Natural killer cell treated with Interleukin-12 subunit alpha and Interleukin-12 subunit beta and Interleukin-15 and Interleukin-18, amount 100 ng/mL, for 72 hours (primary cell): ENCODE measurements at regions not wholly inside any gene's neighbourhood (a gene's known extent, or its start where the extent isn't known, plus 50 kb on each side); places are given as distances from the start of the nearest gene placed in this dataset.

ENCODE experiments used
- ATAC-seq, 2 donors: fragments of 150-1000 bp; cut with Tn5 transposase in 1 of 2; sonication (Bioruptor Pico), chemical (Tn5 transposase) in 1 of 2; 2 replicates each; pipeline ENCODE4 v1.10.0; 2021
- DNase-seq: peaks from one replicate; pipeline ENCODE4 v3.0.0; 2022; ENCODE audit warnings: low spot score
- H3K27ac Mint-ChIP-seq, 2 donors: 1 replicate in 1 of 2; 2 replicates in 1 of 2; pipeline ENCODE4 v1.8.0; 2022; ENCODE audit warnings: mixed read lengths in 2 of 2, mild to moderate bottlenecking in 1 of 2, moderate library complexity in 1 of 2
- H3K27me3 Mint-ChIP-seq, 2 donors: 1 replicate in 1 of 2; 2 replicates in 1 of 2; pipeline ENCODE4 v1.8.0; 2022; ENCODE audit warnings: mixed read lengths in 2 of 2
- H3K36me3 Mint-ChIP-seq: one replicate; pipeline ENCODE4 v1.8.0; 2022; ENCODE audit warnings: mixed read lengths
- H3K4me1 Mint-ChIP-seq, 2 donors: 1 replicate in 1 of 2; 2 replicates in 1 of 2; pipeline ENCODE4 v1.8.0; 2022; ENCODE audit warnings: low read depth in 2 of 2, mixed read lengths in 2 of 2, mild to moderate bottlenecking in 1 of 2
- H3K4me3 Mint-ChIP-seq: one replicate; pipeline ENCODE4 v1.8.0; 2022; ENCODE audit warnings: mixed read lengths
- H3K9me3 Mint-ChIP-seq: 2 replicates; pipeline ENCODE4 v1.8.0; 2022; ENCODE audit warnings: mixed read lengths

DNA sequence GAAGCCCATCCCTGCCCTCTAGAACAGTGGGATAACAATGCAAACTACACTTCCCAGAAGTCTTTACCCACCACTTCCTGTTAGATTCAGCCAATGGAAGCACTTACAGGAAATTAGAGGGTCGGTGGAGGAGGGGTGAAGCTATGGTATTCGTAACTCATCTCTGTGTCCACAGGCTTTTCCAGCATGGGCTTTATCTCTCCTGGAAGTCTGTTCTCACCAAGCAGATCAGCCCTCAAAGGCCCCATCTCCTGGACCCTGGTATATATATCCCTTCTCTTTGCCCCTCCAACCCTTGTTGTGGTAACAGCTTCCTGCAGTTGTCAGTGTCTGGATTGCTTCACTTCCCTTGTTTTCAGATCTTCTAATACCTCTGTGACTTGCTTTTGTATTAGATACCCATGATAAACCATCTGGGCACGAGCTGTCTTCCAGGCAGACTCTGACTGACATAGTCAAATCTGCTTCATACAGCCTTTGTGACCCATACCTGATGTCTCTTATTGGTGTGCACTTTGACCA is 475.0 kb upstream of the POU3F3 start:
- Mint-ChIP-seq H3K4me3 (peak overlapping the region; percentile 75), H3K9me3 (peaks cover 5% of the 10 kb centered on the region), H3K27ac (peak overlapping the region in 1 of 2 donors; percentile 60), H3K27me3 (peaks cover 0 to 2% of the 10 kb centered on the region in 2 donors), H3K36me3 (peaks cover 7% of the 10 kb centered on the region), H3K4me1 (peaks cover 0 to 13% of the 10 kb centered on the region in 2 donors)
- DNase-seq (no peak), ATAC-seq (peak; percentile 48 to 65)

DNA sequence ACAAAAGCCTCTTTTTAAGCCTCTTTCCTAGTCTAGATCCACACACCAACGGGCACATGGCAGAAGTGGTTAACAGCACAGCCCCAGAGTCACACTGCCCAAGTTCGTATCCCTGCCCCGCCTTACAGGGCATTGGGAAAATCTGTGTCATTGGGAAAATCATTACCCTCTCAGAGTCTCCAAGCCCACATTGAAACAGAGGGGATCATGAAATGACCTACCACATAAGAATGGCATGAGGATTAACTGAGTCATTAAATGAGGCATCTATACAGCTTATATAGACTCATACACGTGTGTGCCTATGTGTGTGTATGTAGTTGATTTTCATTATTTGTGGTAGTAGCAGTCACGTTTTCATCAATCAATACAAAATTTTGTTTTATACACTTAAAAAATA is 469.0 kb upstream of the POU3F3 start:
- Mint-ChIP-seq H3K4me1 (peaks cover 0 to 4% of the 10 kb centered on the region in 2 donors), H3K27ac (no peak overlapping the region), H3K27me3 (peaks cover 0 to 8% of the 10 kb centered on the region in 2 donors), H3K36me3 (peaks cover 4% of the 10 kb centered on the region), H3K4me3 (no peak overlapping the region), H3K9me3 (peaks cover 5% of the 10 kb centered on the region)
- DNase-seq (no peak), ATAC-seq (no peak)

DNA sequence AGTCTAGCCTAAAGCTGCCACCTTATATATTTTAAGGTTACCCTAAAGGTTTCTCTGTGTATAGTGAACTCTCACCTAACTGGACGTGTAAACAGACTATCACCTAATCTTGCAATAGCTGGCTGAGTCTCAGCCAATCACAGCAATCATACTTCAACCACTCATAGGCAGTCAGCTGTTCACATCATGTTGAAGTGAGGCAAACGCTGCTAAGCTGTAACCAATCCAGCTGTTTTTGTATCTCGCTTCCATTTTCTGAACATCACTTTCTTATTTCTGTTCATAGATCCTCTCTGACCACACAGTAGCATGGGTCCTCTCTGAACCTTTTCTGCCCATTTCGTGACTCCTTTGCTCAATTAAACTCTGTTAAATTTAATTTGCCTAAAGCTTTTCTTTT is 468.2 kb upstream of the POU3F3 start:
- H3K4me1 Mint-ChIP-seq: no peaks in the 10 kb centered on the region
- peaks cover 3% of the 10 kb centered on the region for H3K9me3 Mint-ChIP-seq
- no peak overlapping the region for H3K27ac Mint-ChIP-seq
- DNase-seq (no peak), ATAC-seq (no peak)
- H3K27me3 Mint-ChIP-seq: peaks cover 0 to 5% of the 10 kb centered on the region in 2 donors
- no peak overlapping the region for H3K4me3 Mint-ChIP-seq
- no peaks in the 10 kb centered on the region for H3K36me3 Mint-ChIP-seq

DNA sequence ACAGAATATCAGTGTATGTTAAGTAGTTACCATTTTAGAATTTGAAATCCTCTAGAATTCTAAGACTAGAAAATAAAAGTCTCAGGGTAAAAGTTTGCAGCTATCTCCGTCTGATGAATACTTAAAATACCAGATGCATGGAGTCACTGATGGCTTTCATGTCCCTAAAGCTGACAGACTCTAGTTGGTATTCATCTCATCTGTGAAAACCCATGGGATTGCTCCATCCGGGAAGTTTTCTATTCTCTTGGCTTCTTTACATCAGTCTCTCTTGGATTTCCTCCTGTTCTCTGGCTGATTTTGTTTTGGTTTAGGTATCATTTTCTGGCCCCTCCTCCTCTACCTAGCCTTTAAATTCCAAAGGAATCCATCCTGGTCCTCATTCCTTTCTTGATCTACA is 465.6 kb upstream of the POU3F3 start:
- Mint-ChIP-seq H3K4me1 (no peaks in the 10 kb centered on the region), H3K27me3 (peaks cover 0 to 5% of the 10 kb centered on the region in 2 donors), H3K4me3 (no peak overlapping the region), H3K27ac (no peak overlapping the region), H3K9me3 (peaks cover 3% of the 10 kb centered on the region), H3K36me3 (no peaks in the 10 kb centered on the region)
- no peak for DNase-seq
- ATAC-seq: no peak

DNA sequence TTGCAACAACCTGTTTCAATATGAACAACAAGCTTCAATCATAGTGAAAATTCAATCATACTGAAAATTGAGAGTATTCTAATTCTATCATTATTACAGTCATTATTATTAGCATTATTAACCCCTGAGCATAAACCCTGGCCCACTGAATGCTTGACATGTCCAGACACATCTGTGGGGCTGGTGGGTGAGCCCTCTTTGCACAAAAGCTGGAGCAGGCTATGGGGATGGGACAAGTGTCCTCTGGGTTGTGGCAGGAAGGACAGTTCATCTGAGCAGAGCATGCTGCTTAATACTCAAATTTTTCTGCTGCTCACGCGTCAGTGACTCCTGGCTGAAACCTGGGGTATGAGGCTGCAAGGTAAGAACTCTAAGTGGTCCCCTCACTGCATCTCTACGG is 451.1 kb upstream of the POU3F3 start:
- H3K4me1 Mint-ChIP-seq: no peaks in the 10 kb centered on the region

DNA sequence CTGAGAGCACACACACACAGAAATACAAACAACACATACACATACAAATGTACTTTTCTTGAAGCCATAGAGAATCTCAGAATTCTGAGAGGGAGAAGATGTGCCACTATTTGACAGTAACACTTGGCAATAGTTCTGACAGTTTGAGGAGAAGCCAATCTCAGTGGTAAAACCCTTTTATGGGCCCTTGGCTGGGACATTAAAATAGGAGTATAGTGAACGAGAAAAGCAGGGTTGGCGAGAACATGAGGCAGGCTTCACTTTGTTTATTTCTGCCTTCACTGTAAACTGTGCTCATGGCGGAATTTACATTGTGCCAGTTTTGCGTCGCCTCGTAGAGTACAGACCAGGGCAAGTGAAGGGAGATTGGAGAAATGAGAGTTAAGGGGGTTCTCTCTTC is 449.4 kb upstream of the POU3F3 start:
- H3K4me1 Mint-ChIP-seq: no peaks in the 10 kb centered on the region
- H3K9me3 Mint-ChIP-seq: no peaks in the 10 kb centered on the region
- no peak overlapping the region for H3K27ac Mint-ChIP-seq

More for the DNA sequence above, 451.1 kb upstream of the POU3F3 start:
- no peak overlapping the region for H3K27ac Mint-ChIP-seq
- DNase-seq: no peak
- H3K4me3 Mint-ChIP-seq: no peak overlapping the region
- no peak for ATAC-seq
- peaks cover 0 to 3% of the 10 kb centered on the region in 2 donors for H3K27me3 Mint-ChIP-seq
- no peaks in the 10 kb centered on the region for H3K36me3 Mint-ChIP-seq
- no peaks in the 10 kb centered on the region for H3K9me3 Mint-ChIP-seq

DNA sequence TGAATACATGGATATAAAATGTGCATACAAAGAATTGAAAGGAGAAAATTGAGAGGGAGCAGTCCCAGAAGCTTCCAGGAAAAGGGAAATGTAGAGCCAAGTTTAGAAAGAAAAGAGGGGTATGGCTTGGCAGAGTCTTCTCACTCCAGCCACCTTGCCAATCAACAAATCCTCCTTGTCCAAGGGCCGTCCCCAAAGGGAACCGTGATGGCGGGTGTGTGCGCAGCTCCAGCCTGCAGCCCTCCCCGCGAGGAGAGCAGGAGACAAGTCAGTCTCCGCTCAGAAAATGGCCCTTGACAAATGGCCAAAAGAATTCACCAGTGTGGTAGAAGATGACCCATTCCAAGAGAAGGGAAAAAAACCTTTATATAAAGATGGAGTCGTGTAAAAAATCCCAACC is 448.3 kb upstream of the POU3F3 start:
- Mint-ChIP-seq H3K36me3 (no peaks in the 10 kb centered on the region), H3K27me3 (peaks cover 0 to 3% of the 10 kb centered on the region in 2 donors), H3K4me1 (no peaks in the 10 kb centered on the region), H3K4me3 (no peak overlapping the region), H3K9me3 (no peaks in the 10 kb centered on the region), H3K27ac (no peak overlapping the region)
- ATAC-seq (no peak), DNase-seq (no peak)

More for the DNA sequence above, 449.4 kb upstream of the POU3F3 start:
- H3K36me3 Mint-ChIP-seq: no peaks in the 10 kb centered on the region
- DNase-seq (no peak), ATAC-seq (no peak)
- peaks cover 0 to 3% of the 10 kb centered on the region in 2 donors for H3K27me3 Mint-ChIP-seq
- no peak overlapping the region for H3K4me3 Mint-ChIP-seq

DNA sequence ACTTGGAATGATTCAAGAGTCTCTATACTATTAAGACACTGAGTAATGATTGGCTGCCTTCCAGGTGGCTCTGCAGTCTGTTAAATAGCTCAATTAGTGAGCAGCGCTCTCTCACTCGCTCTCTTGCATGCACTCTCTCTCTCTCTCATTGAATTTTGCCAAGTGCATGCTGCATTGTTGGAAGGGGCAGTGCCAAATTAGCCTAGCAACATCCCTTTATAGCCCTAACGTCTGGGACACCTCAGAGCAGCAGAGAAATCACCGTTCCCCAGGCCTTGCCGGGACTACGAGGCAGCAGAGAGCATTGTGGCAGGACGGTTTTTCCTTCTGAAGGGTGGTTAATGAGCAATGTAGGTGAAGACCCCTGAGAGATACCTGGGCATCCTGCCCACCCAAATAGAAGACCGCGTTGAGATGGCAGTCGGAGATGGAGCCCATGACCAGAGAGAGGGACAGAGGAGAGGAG is 447.6 kb upstream of the POU3F3 start:
- Mint-ChIP-seq H3K27me3 (peaks cover 0 to 3% of the 10 kb centered on the region in 2 donors), H3K9me3 (no peaks in the 10 kb centered on the region), H3K4me3 (no peak overlapping the region), H3K36me3 (no peaks in the 10 kb centered on the region), H3K4me1 (no peaks in the 10 kb centered on the region), H3K27ac (no peak overlapping the region)
- DNase-seq: no peak
- ATAC-seq: no peak

DNA sequence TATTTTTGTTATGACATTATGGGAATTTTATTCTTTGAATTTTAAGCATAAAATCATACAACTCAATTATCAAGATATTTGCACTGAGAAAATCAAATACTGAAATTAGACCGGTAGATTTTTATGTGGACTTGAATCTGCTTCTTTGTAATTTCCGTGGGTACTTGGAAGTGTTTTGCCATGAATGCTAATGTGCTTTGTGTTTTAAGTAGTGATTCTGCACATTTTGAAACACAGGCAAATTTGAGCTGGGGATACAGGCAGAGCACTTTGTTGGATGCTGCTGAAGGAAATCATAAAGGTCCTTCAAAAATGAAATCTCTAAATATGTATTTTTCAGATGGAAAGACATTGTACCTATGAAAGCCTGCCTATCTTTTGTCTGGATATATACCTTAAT is 446.3 kb upstream of the POU3F3 start:
- no peak overlapping the region for H3K4me3 Mint-ChIP-seq
- no peak for ATAC-seq
- no peaks in the 10 kb centered on the region for H3K36me3 Mint-ChIP-seq
- H3K4me1 Mint-ChIP-seq: no peaks in the 10 kb centered on the region
- H3K9me3 Mint-ChIP-seq: no peaks in the 10 kb centered on the region
- no peak overlapping the region for H3K27ac Mint-ChIP-seq
- H3K27me3 Mint-ChIP-seq: peaks cover 0 to 3% of the 10 kb centered on the region in 2 donors
- no peak for DNase-seq

DNA sequence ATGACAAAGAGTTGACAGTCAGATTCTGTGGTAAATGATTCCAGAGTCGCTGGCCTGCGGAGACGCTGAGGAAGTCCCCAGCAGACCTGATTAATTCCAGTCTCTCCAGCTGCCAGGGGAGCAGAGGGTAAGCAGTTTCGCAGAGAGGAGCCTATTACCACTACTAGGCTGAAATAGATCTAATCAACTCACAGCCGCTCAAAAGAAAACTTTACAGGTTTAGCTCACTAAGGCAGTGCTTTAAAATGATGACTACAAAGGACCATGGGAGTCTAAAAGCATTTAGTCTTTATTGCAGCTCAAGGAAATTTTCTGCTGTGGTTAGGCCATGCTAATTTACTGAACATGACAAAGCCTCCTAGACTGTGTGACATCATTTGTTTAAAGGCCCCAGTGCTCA is 445.6 kb upstream of the POU3F3 start:
- DNase-seq (no peak), ATAC-seq (no peak)
- Mint-ChIP-seq H3K27ac (no peak overlapping the region), H3K9me3 (no peaks in the 10 kb centered on the region), H3K4me3 (no peak overlapping the region), H3K36me3 (no peaks in the 10 kb centered on the region), H3K4me1 (no peaks in the 10 kb centered on the region), H3K27me3 (peaks cover 0 to 3% of the 10 kb centered on the region in 2 donors)

DNA sequence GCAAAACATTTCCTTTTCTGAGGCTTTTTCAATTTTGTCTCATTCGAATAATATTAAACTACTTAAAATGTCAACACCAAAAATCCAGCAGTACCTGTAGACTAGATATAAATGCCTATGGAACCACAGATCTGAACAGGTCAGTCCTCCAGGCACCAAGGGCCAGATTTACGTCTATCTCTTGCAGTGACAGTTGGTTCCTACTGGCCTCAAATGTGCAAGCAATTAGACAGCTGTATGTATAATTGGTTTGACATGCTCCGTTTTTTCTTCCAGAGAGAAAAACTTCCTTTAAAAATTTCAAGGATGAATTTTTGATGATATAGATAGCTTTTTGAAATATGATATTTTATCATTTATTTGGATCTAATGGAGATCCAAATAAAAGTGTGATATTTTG is 443.8 kb upstream of the POU3F3 start:
- no peak overlapping the region for H3K27ac Mint-ChIP-seq
- no peaks in the 10 kb centered on the region for H3K36me3 Mint-ChIP-seq
- H3K9me3 Mint-ChIP-seq: no peaks in the 10 kb centered on the region
- H3K27me3 Mint-ChIP-seq: peaks cover 0 to 4% of the 10 kb centered on the region in 2 donors
- H3K4me1 Mint-ChIP-seq: no peaks in the 10 kb centered on the region
- DNase-seq: no peak
- no peak overlapping the region for H3K4me3 Mint-ChIP-seq
- no peak for ATAC-seq

DNA sequence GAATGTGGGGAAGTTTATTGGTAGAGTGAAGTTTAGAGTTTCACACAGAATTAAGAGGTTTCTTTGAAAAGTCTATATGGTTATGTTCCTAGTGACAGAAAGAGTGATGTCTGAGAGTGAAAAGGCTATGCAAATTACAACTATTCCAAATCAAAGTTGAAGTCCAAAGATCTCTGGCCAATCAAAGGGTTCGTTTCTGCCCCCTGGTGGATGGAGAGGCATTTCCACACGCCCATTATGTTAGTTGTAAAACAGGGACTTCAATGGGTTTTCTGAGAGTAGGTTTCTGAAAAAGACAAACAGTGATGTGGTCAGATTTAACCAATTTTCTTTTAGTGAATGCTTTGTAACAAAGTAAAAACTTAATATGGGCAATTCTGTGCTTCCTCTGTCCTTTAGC is 441.5 kb upstream of the POU3F3 start:
- Mint-ChIP-seq H3K27ac (no peak overlapping the region), H3K4me3 (no peak overlapping the region), H3K27me3 (peaks cover 0 to 4% of the 10 kb centered on the region in 2 donors), H3K9me3 (no peaks in the 10 kb centered on the region), H3K36me3 (no peaks in the 10 kb centered on the region), H3K4me1 (no peaks in the 10 kb centered on the region)
- ATAC-seq: no peak
- no peak for DNase-seq

DNA sequence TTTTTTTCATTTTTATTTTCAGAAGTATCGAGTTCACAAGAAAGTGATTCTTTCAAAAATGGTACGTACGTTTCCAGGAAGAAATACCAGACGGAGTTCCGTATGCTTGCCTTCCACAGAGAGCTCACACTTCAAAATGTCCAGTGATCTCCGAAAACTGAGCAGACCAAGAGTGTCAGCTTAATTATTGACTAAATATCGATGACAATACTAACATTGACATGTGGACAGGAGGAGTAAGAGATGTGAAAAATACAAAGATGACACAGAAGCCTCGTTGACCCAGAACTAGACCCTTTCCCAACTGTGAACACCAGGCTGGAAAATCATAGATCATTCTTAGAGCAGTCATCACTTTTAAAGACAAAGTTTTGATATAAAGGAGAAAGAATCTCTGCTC is 440.0 kb upstream of the POU3F3 start:
- H3K27ac Mint-ChIP-seq: no peak overlapping the region
- H3K9me3 Mint-ChIP-seq: no peaks in the 10 kb centered on the region
- no peak for ATAC-seq
- no peaks in the 10 kb centered on the region for H3K36me3 Mint-ChIP-seq
- no peak for DNase-seq
- peaks cover 0 to 4% of the 10 kb centered on the region in 2 donors for H3K27me3 Mint-ChIP-seq
- no peaks in the 10 kb centered on the region for H3K4me1 Mint-ChIP-seq
- no peak overlapping the region for H3K4me3 Mint-ChIP-seq

DNA sequence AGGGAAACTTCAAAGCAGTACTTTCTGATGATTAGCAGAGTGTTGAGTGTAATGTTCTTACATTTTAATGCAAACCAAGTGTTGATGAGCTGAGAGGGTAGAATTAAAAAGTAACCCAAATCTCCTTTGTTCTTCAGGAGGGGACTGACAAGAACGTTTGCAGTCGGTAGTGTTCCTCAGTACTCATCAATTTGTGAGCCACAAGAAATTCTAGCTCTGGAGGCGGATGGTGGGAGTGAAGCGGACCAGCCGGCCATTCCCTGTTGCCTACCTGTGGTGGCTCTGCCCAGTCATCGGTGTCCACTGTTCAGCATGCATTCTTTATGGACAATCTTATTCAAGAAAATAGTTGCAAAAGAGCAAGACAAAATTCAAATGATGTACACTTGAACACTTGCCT is 438.6 kb upstream of the POU3F3 start:
- Mint-ChIP-seq H3K36me3 (no peaks in the 10 kb centered on the region), H3K27ac (no peak overlapping the region), H3K9me3 (no peaks in the 10 kb centered on the region), H3K27me3 (peaks cover 0 to 4% of the 10 kb centered on the region in 2 donors), H3K4me3 (no peak overlapping the region), H3K4me1 (no peaks in the 10 kb centered on the region)
- DNase-seq (no peak), ATAC-seq (no peak)

DNA sequence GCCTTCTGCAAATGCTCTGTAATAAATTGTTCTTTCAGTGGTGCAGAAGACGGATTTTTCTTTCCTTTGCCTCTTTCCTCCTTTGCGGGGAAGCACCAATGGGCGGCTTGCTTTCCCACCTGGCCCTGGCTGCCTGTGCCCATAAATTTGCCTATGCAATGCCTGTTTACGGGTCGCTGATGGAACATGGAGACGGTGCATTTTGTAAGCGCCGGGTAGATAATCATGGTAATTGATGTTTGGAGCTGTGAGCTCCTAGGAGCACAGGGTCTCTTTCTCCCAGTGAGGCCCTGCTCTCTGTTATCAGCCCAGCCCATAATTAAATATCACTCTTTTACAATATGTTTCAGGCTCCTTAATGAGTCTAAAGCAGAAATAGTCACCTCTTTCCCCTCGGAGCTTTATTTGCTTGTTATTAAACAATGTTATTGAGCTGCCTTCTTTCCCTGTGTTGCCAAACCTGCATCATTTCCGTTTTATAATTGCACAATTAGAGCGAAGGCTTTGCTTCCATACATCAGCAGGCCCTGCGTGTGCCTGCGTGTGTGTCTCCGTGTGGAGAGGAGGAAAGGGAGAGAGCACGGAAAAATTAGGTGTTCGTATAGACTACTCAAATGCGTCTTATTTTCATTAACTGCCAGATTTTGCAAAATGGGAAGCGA is 437.4 kb upstream of the POU3F3 start:
- no peak overlapping the region for H3K4me3 Mint-ChIP-seq
- H3K27me3 Mint-ChIP-seq: peaks cover 0 to 4% of the 10 kb centered on the region in 2 donors
- no peaks in the 10 kb centered on the region for H3K4me1 Mint-ChIP-seq
- H3K36me3 Mint-ChIP-seq: no peaks in the 10 kb centered on the region
- no peaks in the 10 kb centered on the region for H3K9me3 Mint-ChIP-seq
- H3K27ac Mint-ChIP-seq: no peak overlapping the region
- DNase-seq: no peak
- ATAC-seq: no peak
